H1 (cell line): ENCODE measurements at regions not wholly inside any gene's neighbourhood (a gene's known extent, or its start where the extent isn't known, plus 50 kb on each side); places are given as distances from the start of the nearest gene placed in this dataset.

Source experiments
- CTCF ChIA-PET: fragments of 300-600 bp; sonication (Branson Sonifier 250); formaldehyde crosslinking; loops from one replicate; lab custom pipeline; 2021; ENCODE audit not compliant: partially characterized antibody; lab: Charles Lee
- POLR2A ChIA-PET: fragments of 300-600 bp; sonication (Branson Sonifier 250); formaldehyde crosslinking; loops from one replicate; lab custom pipeline; 2021; ENCODE audit warnings: inconsistent platforms; ENCODE audit not compliant: partially characterized antibody; lab: Charles Lee
- DNase-seq, 2 experiments: peaks; one replicate each; pipeline versions ENCODE4 v3.0.0 to v3.0.0-alpha.2; 2010 to 2022; ENCODE audit warnings: low spot score in 2 of 2, low read depth in 1 of 2, mixed read lengths in 1 of 2
- FAIRE-seq: peaks from 2 replicates; lab custom pipeline; 2011; peaks lifted over from hg19 to GRCh38; lab: Jason Lieb, UNC
- H2AFZ ChIP-seq: 2 replicates; pipeline ENCODE4 v1.8.1; 2012; ENCODE audit warnings: low read length, inconsistent platforms
- H2AK5ac ChIP-seq: 2 replicates; pipeline ENCODE4 v1.6.1; 2013; ENCODE audit warnings: low read depth, low read length
- H2BK120ac ChIP-seq: replicated peaks from 2 replicates; pipeline ENCODE3; 2013; ENCODE audit warnings: low read depth, low read length, inconsistent platforms
- H2BK12ac ChIP-seq: 2 replicates; pipeline ENCODE4 v1.6.1; 2013; ENCODE audit warnings: low read depth, low read length
- H2BK15ac ChIP-seq: 2 replicates; pipeline ENCODE4 v1.6.1; 2013; ENCODE audit warnings: low read length
- H2BK20ac ChIP-seq: 2 replicates; pipeline ENCODE4 v1.6.1; 2013; ENCODE audit warnings: low read length
- H2BK5ac ChIP-seq: 2 replicates; pipeline ENCODE4 v1.6.1; 2013; ENCODE audit warnings: low read depth, low read length
- H3K14ac ChIP-seq: 2 replicates; pipeline ENCODE4 v1.6.1; 2013; ENCODE audit warnings: inconsistent platforms; ENCODE audit not compliant: insufficient read length
- H3K18ac ChIP-seq: 2 replicates; pipeline ENCODE4 v1.6.1; 2013; ENCODE audit warnings: low read length; ENCODE audit errors: extremely low read depth
- H3K23ac ChIP-seq: 2 replicates; pipeline ENCODE4 v1.6.1; 2013; ENCODE audit warnings: inconsistent platforms; ENCODE audit not compliant: insufficient read length
- H3K23me2 ChIP-seq: 2 replicates; pipeline ENCODE4 v1.6.1; 2013; ENCODE audit warnings: low read depth, low read length
- H3K27ac ChIP-seq: 2 replicates; pipeline ENCODE4 v1.6.1; 2011; ENCODE audit warnings: low read depth, low read length, inconsistent platforms
- H3K27me3 ChIP-seq, 4 experiments: replicated peaks in 1 of 4; 1 replicate in 1 of 4; 2 replicates in 3 of 4; pipeline versions ENCODE4 v1.6.1 to v1.8.1; 2011 to 2013; ENCODE audit warnings: low read length in 3 of 4, mild to moderate bottlenecking in 3 of 4, inconsistent platforms in 2 of 4, mixed read lengths in 2 of 4, moderate library complexity in 1 of 4; ENCODE audit not compliant: control insufficient read depth in 3 of 4, insufficient read depth in 3 of 4; ENCODE audit errors: extremely low read depth in 1 of 4
- H3K36me3 ChIP-seq, 4 experiments: 2 replicates each; pipeline versions ENCODE4 v1.6.1 to v1.8.1; 2011 to 2013; ENCODE audit warnings: mild to moderate bottlenecking in 4 of 4, low read length in 3 of 4, moderate library complexity in 2 of 4, control low read depth in 1 of 4, inconsistent platforms in 1 of 4; ENCODE audit not compliant: insufficient read depth in 4 of 4, control insufficient read depth in 2 of 4
- H3K4ac ChIP-seq: replicated peaks from 2 replicates; pipeline ENCODE3; 2013; ENCODE audit warnings: low read length, low read depth, mixed read lengths, inconsistent platforms; ENCODE audit not compliant: insufficient read length
- H3K4me1 ChIP-seq, 4 experiments: replicated peaks in 1 of 4; 1 replicate in 1 of 4; 2 replicates in 3 of 4; pipeline versions ENCODE4 v1.6.1 to v1.8.1; 2011 to 2013; ENCODE audit warnings: low read length in 3 of 4, inconsistent platforms in 2 of 4, mixed read lengths in 1 of 4; ENCODE audit not compliant: insufficient read depth in 4 of 4, control insufficient read depth in 3 of 4
- H3K4me2 ChIP-seq, 2 experiments: 2 replicates each; pipeline versions ENCODE4 v1.6.1 to v1.8.1; 2011 to 2013; ENCODE audit warnings: low read depth in 2 of 2, low read length in 2 of 2, control low read depth in 1 of 2, inconsistent platforms in 1 of 2, mild to moderate bottlenecking in 1 of 2; ENCODE audit not compliant: insufficient read depth in 1 of 2
- H3K4me3 ChIP-seq, 4 experiments: fragments of 200-600, 300-600 bp in 1 of 4; sonication (generic), shearing (Covaris generic), sonication (Bioruptor Twin) in 1 of 4; 2 replicates each; pipeline versions ENCODE4 v1.5.1 to v1.8.1; 2011 to 2016; ENCODE audit warnings: low read length in 4 of 4, low read depth in 3 of 4, control low read depth in 2 of 4, inconsistent platforms in 2 of 4, mild to moderate bottlenecking in 2 of 4, mixed read lengths in 1 of 4, moderate library complexity in 1 of 4; ENCODE audit not compliant: insufficient read depth in 2 of 4; ENCODE audit errors: extremely low read depth in 1 of 4
- H3K56ac ChIP-seq: replicated peaks from 2 replicates; pipeline ENCODE3; 2013; ENCODE audit warnings: low read depth, mild to moderate bottlenecking, mixed read lengths, low read length, inconsistent platforms; ENCODE audit not compliant: insufficient read length
- H3K79me1 ChIP-seq: 2 replicates; pipeline ENCODE4 v1.6.1; 2013; ENCODE audit warnings: low read depth, low read length, control low read depth
- H3K79me2 ChIP-seq, 2 experiments: 2 replicates each; pipeline versions ENCODE4 v1.6.1 to v1.8.1; 2012 to 2013; ENCODE audit warnings: low read length in 2 of 2, mild to moderate bottlenecking in 2 of 2, inconsistent platforms in 1 of 2; ENCODE audit not compliant: insufficient read depth in 2 of 2, control insufficient read depth in 1 of 2
- H3K9ac ChIP-seq, 4 experiments: replicated peaks in 1 of 4; 1 replicate in 1 of 4; 2 replicates in 3 of 4; pipeline versions ENCODE4 v1.6.1 to v1.8.1; 2011 to 2013; ENCODE audit warnings: low read depth in 3 of 4, low read length in 3 of 4, control low read depth in 2 of 4, mild to moderate bottlenecking in 2 of 4, moderate library complexity in 2 of 4, inconsistent platforms in 1 of 4; ENCODE audit errors: extremely low read depth in 1 of 4
- H3K9me3 ChIP-seq, 2 experiments: 2 replicates each; pipeline versions ENCODE4 v1.6.1 to v1.8.1; 2012 to 2013; ENCODE audit warnings: mild to moderate bottlenecking in 2 of 2, moderate library complexity in 2 of 2, control low read depth in 1 of 2, inconsistent platforms in 1 of 2, low read depth in 1 of 2, low read length in 1 of 2, mixed read lengths in 1 of 2; ENCODE audit not compliant: insufficient read depth in 2 of 2
- H4K20me1 ChIP-seq, 2 experiments: replicated peaks in 1 of 2; 2 replicates each; pipeline versions ENCODE3 to v1.8.1; 2011 to 2013; ENCODE audit warnings: inconsistent platforms in 2 of 2, low read length in 2 of 2, mild to moderate bottlenecking in 1 of 2; ENCODE audit not compliant: insufficient read depth in 2 of 2, control insufficient read depth in 1 of 2
- H4K5ac ChIP-seq: 2 replicates; pipeline ENCODE4 v1.6.1; 2013; ENCODE audit warnings: low read length, low read depth, mixed read lengths, inconsistent platforms; ENCODE audit not compliant: insufficient read length
- H4K8ac ChIP-seq: 2 replicates; pipeline ENCODE4 v1.8.0; 2013; ENCODE audit warnings: mild to moderate bottlenecking, moderate library complexity, low read length, inconsistent platforms; ENCODE audit not compliant: insufficient read depth; ENCODE audit errors: extremely low read depth
- H4K91ac ChIP-seq: replicated peaks from 2 replicates; pipeline ENCODE3; 2013; ENCODE audit warnings: low read length, mixed read lengths, inconsistent platforms; ENCODE audit not compliant: insufficient read length
- CHD1 ChIP-seq: IDR thresholded peaks from 2 replicates; pipeline ENCODE4 v1.6.1; 2012; ENCODE audit warnings: low read depth, low read length, improper control_type of control experiment
- RAD21 ChIP-seq, 2 experiments: IDR thresholded peaks in 1 of 2; conservative IDR thresholded peaks in 1 of 2; 2 replicates each; pipeline ENCODE4 v1.6.1; 2011; ENCODE audit warnings: low read depth in 2 of 2, low read length in 2 of 2, improper control_type of control experiment in 1 of 2, inconsistent platforms in 1 of 2, mild to moderate bottlenecking in 1 of 2, moderate library complexity in 1 of 2
- SAP30 ChIP-seq: fragments of 300-600 bp; sonication (generic); IDR thresholded peaks from 2 replicates; pipeline ENCODE4 v1.7.1; 2012; ENCODE audit warnings: low read length, moderate library complexity, mild to moderate bottlenecking, inconsistent platforms; ENCODE audit not compliant: insufficient read depth, insufficient replicate concordance
- SRF ChIP-seq: IDR thresholded peaks from 2 replicates; pipeline ENCODE4 v1.6.1; 2011; ENCODE audit warnings: mild to moderate bottlenecking, low read depth, low read length, moderate library complexity
- WGBS, 2 experiments: shearing (Covaris generic) in 1 of 2; methylation state at CpG; one replicate each; pipeline versions ENCODE4 v1.1.6 to v1.1.7; 2013 to 2015; ENCODE audit warnings: low lambda C conversion rate in 2 of 2, mixed read lengths in 2 of 2, inconsistent platforms in 1 of 2, low coverage in 1 of 2, missing lambda C conversion rate in 1 of 2; ENCODE audit not compliant: insufficient replicate concordance in 2 of 2, insufficient coverage in 1 of 2, insufficient read length in 1 of 2; ENCODE audit errors: extremely low coverage in 1 of 2, missing lambda C conversion rate in 1 of 2; 5-methylcytosine and 5-hydroxymethylcytosine counted together
- TF ChIP-seq, protein P1 (sequence below): IDR thresholded peaks from 2 replicates; pipeline ENCODE4 v1.6.1; 2012; ENCODE audit warnings: low read length, inconsistent platforms
- TF ChIP-seq, protein P2 (sequence below): IDR thresholded peaks from 2 replicates; pipeline ENCODE4 v1.6.1; 2011; ENCODE audit warnings: low read depth, mild to moderate bottlenecking, low read length; ENCODE audit not compliant: insufficient read depth

DNA sequence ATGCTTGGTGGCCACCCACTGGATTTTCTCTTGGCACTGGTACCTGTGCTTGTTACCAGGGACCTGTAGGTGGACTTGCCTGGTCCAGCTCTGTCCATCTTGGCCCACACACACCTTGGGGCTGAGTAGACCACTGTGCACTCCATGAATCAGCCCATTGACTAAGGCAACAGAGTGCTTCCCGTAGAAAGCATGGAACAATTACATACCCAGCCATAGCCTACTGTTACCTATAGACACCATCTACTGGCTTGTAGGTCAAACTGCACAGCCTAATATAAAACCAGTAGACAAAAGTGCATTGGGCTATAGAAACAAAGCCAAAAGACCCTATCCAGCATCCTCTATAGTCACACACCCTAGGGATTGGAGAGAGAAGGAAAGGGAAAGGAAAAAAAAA lies 378.9 kb downstream of the OTOL1 start:
- Histone ChIP-seq H3K79me2 (no peaks in the 10 kb centered on the region), H3K4me2 (no peak overlapping the region), H3K14ac (no peak overlapping the region), H3K23me2 (no peaks in the 10 kb centered on the region), H3K23ac (no peak overlapping the region), H2BK5ac (no peak overlapping the region), H3K9ac (no peak overlapping the region), H3K56ac (no peak overlapping the region), H4K8ac (no peak overlapping the region), H4K91ac (no peak overlapping the region), H2AK5ac (no peak overlapping the region), H3K4ac (no peak overlapping the region), H3K9me3 (no peaks in the 10 kb centered on the region), H4K5ac (no peak overlapping the region), H4K20me1 (no peaks in the 10 kb centered on the region), H3K36me3 (no peaks in the 10 kb centered on the region), H2BK20ac (no peak overlapping the region), H3K18ac (no peak overlapping the region), H2BK120ac (no peak overlapping the region), H3K79me1 (no peaks in the 10 kb centered on the region), H3K4me1 (no peaks in the 10 kb centered on the region), H2BK15ac (no peak overlapping the region), H2BK12ac (no peak overlapping the region), H3K27me3 (no peaks in the 10 kb centered on the region), H3K27ac (no peak overlapping the region), H2AFZ (no peak overlapping the region), H3K4me3 (no peak overlapping the region)
- no peak for DNase-seq
- WGBS, 2 experiments: 90% methylated on average over 1 of the region's 1 CpG; no CpG with 5 or more reads in 1 of the 2 experiments
- TF ChIP-seq, protein P1, sequence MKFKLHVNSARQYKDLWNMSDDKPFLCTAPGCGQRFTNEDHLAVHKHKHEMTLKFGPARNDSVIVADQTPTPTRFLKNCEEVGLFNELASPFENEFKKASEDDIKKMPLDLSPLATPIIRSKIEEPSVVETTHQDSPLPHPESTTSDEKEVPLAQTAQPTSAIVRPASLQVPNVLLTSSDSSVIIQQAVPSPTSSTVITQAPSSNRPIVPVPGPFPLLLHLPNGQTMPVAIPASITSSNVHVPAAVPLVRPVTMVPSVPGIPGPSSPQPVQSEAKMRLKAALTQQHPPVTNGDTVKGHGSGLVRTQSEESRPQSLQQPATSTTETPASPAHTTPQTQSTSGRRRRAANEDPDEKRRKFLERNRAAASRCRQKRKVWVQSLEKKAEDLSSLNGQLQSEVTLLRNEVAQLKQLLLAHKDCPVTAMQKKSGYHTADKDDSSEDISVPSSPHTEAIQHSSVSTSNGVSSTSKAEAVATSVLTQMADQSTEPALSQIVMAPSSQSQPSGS: no peak
- TF ChIP-seq CHD1 (no peak), SRF (no peak), RAD21 (IDR thresholded peaks at IDR 0.05 in 1 of 2, conservative IDR thresholded peaks at IDR 0.05 in 1 of 2; ENCODE audit: low read depth in 2 of 2, low read length in 2 of 2) (peak; percentile 21 to 31; a peak in 2 of 4 replicates), SAP30 (no peak)
- TF ChIP-seq, protein P2, sequence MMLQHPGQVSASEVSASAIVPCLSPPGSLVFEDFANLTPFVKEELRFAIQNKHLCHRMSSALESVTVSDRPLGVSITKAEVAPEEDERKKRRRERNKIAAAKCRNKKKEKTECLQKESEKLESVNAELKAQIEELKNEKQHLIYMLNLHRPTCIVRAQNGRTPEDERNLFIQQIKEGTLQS: no peak
- CTCF ChIA-PET: interaction anchor here (0.6 to 1.1 kb wide), 3 partner anchors 20 to 172 kb away, joined by 3 to 4 read pairs (median 3); no protein-coding TSS in a partner anchor
- POLR2A ChIA-PET: no interaction called here
- FAIRE-seq: no peak
